Right lobe of liver (tissue), 6 donors: ENCODE measurements at regions not wholly inside any gene's neighbourhood (a gene's known extent, or its start where the extent isn't known, plus 50 kb on each side); places are given as distances from the start of the nearest gene placed in this dataset.

Experiments
- ATAC-seq, 4 donors: fragments of 200-7000 bp; cut with Tn5 transposase; one replicate each; pipeline ENCODE4 v1.9.1; 2020; ENCODE audit warnings: mild to moderate bottlenecking in 4 of 4, moderate library complexity in 4 of 4
- DNase-seq, 3 donors: peaks; one replicate each; pipeline ENCODE4 v3.0.0-alpha.2; 2020
- H3K27ac ChIP-seq, 3 donors: fragments of 200-600 bp; one replicate each; pipeline ENCODE4 v1.8.0; 2022
- H3K27me3 ChIP-seq, 2 donors: fragments of 200-600 bp; one replicate each; pipeline ENCODE4 v1.8.0; 2022
- H3K36me3 ChIP-seq, 4 donors: fragments of 200-600 bp; sonication (generic) in 1 of 4; one replicate each; pipeline versions ENCODE4 v1.5.1 to v1.8.0; 2017 to 2022; ENCODE audit warnings: control low read depth in 1 of 4
- H3K4me1 ChIP-seq, 4 donors: fragments of 200-600 bp; sonication (generic) in 1 of 4; one replicate each; pipeline versions ENCODE4 v1.5.1 to v1.8.0; 2017 to 2022; ENCODE audit warnings: control low read depth in 1 of 4
- H3K4me3 ChIP-seq, 3 donors: fragments of 200-600 bp; one replicate each; pipeline ENCODE4 v1.8.0; 2022
- H3K9me3 ChIP-seq, 4 donors: fragments of 200-600 bp; sonication (generic) in 1 of 4; one replicate each; pipeline versions ENCODE4 v1.5.1 to v1.8.0; 2017 to 2022; ENCODE audit warnings: control low read depth in 1 of 4
- POLR2A ChIP-seq: fragments of 450-650 bp; IDR thresholded peaks from one replicate; pipeline ENCODE4 v1.6.1; 2017; ENCODE audit warnings: antibody characterized with exemption, mild to moderate bottlenecking
- WGBS: methylation state at CpG from one replicate; pipeline ENCODE4 v1.1.6; 2018; ENCODE audit warnings: low coverage, low lambda C conversion rate; ENCODE audit not compliant: insufficient coverage; ENCODE audit errors: missing lambda C conversion rate; 5-methylcytosine and 5-hydroxymethylcytosine counted together
- intact Hi-C, 2 donors: fragments of 100-400 bp; cut with DNase I; formaldehyde crosslinking; loops; one replicate each; pipeline versions ENCODE4 v1.11.2 to v1.14.1; 2022
- TF ChIP-seq, protein P1 (sequence below), 4 donors: fragments of 200-600 bp in 3 of 4; fragments of 450-650 bp in 1 of 4; IDR thresholded peaks; one replicate each; pipeline versions ENCODE4 v1.5.1 to v1.8.0; 2016 to 2022; ENCODE audit warnings: antibody characterized with exemption in 4 of 4, mild to moderate bottlenecking in 2 of 4
- donor health status: DM: no; HTN: yes; CAD: no.
- donor health status: DM: no; HTN: no; CAD: no.
- donor health status: DM: no; HTN: no; CAD: no.
- donor health status: DM: no; HTN: yes; CAD: no.
- donor health status: DM: no; HTN: yes; CAD: no.

DNA sequence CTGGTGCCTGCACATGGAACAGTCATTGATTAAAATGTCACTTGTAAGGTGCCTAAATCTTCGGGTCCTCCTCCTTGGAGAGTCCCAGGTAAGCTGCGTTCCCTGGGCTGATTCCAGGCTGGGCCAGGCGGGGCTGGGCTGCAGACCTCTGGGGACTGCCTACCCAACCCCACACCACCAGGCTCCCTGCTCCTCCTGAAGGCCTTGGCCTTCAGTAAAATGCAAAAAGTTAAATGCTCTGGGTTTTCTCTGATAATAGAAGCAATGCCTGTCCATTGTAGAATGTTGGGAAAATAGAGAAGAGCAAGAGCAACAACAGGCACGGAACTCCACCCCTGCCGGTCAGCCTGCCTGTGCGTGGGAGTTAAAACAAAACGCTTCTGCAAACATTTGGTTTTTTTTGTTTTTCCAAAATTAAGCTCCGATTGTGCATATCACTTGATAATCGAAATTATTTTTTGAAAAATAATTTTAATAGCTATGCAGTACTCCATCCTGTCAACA lies 363.9 kb downstream of the SEC14L1 start:
- no peaks in the 10 kb centered on the region for H3K27me3 ChIP-seq
- no peak overlapping the region for H3K27ac ChIP-seq
- WGBS: 72% methylated on average over 9 of the region's 9 CpGs
- TF ChIP-seq, protein P1, sequence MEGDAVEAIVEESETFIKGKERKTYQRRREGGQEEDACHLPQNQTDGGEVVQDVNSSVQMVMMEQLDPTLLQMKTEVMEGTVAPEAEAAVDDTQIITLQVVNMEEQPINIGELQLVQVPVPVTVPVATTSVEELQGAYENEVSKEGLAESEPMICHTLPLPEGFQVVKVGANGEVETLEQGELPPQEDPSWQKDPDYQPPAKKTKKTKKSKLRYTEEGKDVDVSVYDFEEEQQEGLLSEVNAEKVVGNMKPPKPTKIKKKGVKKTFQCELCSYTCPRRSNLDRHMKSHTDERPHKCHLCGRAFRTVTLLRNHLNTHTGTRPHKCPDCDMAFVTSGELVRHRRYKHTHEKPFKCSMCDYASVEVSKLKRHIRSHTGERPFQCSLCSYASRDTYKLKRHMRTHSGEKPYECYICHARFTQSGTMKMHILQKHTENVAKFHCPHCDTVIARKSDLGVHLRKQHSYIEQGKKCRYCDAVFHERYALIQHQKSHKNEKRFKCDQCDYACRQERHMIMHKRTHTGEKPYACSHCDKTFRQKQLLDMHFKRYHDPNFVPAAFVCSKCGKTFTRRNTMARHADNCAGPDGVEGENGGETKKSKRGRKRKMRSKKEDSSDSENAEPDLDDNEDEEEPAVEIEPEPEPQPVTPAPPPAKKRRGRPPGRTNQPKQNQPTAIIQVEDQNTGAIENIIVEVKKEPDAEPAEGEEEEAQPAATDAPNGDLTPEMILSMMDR (IDR thresholded peaks at IDR 0.05): no peak
- no peak for TF ChIP-seq POLR2A
- ATAC-seq (no peak), DNase-seq (no peak)
- H3K4me3 ChIP-seq: no peak overlapping the region
- H3K4me1 ChIP-seq: no peaks in the 10 kb centered on the region
- no peaks in the 10 kb centered on the region for H3K36me3 ChIP-seq
- no peaks in the 10 kb centered on the region for H3K9me3 ChIP-seq
- intact Hi-C loops: no loop called here

DNA sequence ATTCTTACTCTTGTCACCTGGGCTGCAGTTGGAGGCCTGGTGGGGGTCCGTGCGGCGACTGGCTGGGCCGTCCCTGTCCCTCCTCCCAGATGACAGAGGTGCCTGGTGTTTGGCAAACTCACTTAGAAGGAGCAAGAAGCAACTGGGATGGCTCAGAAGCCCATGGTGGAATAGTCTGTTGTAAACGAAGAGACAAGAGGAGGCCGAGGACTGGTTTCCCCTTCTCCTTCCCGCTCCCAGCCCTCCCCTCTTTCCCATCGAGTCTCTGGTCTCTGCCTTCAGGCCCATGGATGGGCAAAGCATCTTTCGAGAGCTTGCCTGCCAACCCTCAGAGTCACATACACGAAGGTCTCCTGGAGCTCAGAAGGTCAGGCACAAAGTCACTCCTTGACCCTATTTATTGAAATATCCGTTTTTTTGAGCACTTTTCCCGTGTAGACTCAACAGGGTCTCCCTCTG lies 364.4 kb downstream of the SEC14L1 start:
- Histone ChIP-seq H3K36me3 (no peaks in the 10 kb centered on the region), H3K27ac (no peak overlapping the region), H3K4me1 (no peaks in the 10 kb centered on the region), H3K27me3 (no peaks in the 10 kb centered on the region), H3K4me3 (no peak overlapping the region), H3K9me3 (no peaks in the 10 kb centered on the region)
- intact Hi-C loops: no loop called here
- TF ChIP-seq POLR2A: no peak
- TF ChIP-seq, protein P1 (IDR thresholded peaks at IDR 0.05): no peak
- ATAC-seq (no peak), DNase-seq (peak in 1 of 3 donors; percentile 21)
- WGBS: 82% methylated on average over 10 of the region's 12 CpGs

DNA sequence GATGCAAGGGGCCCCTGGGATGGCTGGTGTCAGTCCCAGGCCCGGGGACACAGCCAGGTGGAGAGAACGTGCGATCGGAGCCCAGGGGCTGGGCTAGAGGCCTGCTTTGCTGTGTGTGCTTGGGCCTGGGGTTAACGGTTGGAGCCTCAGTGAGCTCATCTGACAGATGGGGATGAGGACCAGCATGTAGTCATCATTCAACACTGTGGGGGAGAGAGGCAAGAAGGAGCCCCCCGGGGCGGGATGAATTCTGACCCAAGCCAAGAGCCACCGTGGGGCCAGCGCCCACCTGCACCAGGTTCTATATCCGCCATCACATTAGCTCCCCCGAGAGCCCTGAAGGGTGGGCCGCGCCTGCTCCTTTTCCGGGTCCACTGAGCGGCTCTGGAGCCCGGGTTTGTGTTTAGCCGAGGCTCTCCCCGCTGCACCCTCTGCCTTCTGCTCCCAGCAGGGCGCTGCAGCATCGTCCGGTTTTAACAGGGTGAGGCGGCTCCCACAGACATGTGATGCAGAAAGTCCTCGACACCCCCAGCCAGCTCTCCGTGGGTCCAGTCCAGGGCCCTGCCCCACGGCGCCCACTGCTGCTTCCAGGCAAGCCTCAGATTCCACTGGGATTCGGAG lies 365.7 kb downstream of the SEC14L1 start:
- ATAC-seq: no peak
- intact Hi-C loops: no loop called here
- no peak overlapping the region for H3K27ac ChIP-seq
- no peaks in the 10 kb centered on the region for H3K27me3 ChIP-seq
- no peaks in the 10 kb centered on the region for H3K9me3 ChIP-seq
- H3K4me1 ChIP-seq: no peaks in the 10 kb centered on the region
- H3K36me3 ChIP-seq: no peaks in the 10 kb centered on the region
- 95% methylated on average over 3 of the region's 27 CpGs for WGBS
- TF ChIP-seq, protein P1 (IDR thresholded peaks at IDR 0.05): no peak
- TF ChIP-seq POLR2A: no peak
- H3K4me3 ChIP-seq: no peak overlapping the region
- peak in 2 of 3 donors; percentile 36 to 40 for DNase-seq

DNA sequence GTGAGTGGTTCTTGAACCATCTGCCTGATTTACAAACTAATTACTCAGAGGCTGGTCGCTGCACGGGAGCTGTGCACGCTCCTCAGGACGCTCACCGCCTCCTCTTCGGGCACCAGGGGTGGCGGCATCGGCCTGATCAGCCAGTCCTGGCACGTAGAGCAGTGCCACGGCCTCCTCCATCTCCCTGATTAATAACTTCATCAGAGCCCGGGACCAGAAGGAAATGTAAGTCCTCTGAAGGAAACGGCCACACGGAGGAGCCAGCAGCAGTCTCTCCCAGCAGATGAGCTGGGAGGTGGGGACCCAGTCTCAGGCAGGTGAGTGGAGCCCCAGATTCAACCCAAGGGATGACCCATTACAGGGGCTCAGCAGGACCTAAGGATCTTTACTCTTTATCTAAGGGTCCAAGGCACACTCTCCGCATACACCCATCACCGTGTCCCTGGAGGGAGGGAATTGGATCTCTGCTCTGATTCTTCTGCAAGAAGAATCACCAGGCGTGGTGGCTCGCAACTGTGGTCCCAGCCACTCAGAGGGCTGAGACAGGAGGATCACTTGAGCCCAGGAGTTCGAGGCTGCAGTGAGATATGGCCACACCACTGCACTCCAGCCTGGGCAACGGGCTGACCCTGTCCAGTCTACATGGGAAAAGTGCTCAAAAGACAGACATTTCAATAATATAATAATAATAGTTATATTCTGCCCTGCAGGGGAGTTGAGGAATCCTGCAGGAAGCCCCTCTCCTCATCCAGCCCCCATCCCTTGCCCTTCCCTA lies 366.5 kb downstream of the SEC14L1 start:
- 63% methylated on average over 8 of the region's 19 CpGs for WGBS

More for the DNA sequence above, 366.5 kb downstream of the SEC14L1 start:
- no peaks in the 10 kb centered on the region for H3K9me3 ChIP-seq
- H3K27ac ChIP-seq: no peak overlapping the region
- peak in 1 of 3 donors; percentile 35 for DNase-seq
- intact Hi-C loops: no loop called here
- no peak for ATAC-seq
- H3K4me3 ChIP-seq: no peak overlapping the region
- no peaks in the 10 kb centered on the region for H3K36me3 ChIP-seq
- TF ChIP-seq POLR2A: no peak
- TF ChIP-seq, protein P1 (IDR thresholded peaks at IDR 0.05): no peak
- no peaks in the 10 kb centered on the region for H3K4me1 ChIP-seq
- H3K27me3 ChIP-seq: no peaks in the 10 kb centered on the region
